Stimulated activated CD8-positive, alpha-beta memory T cell treated with anti-CD3 and anti-CD28 coated beads, Interleukin-7, amount 100 ng/mL, for 4 hours (primary cell): ENCODE measurements at regions not wholly inside any gene's neighbourhood (a gene's known extent, or its start where the extent isn't known, plus 50 kb on each side); places are given as distances from the start of the nearest gene placed in this dataset.
"Not testable (repeated sequence)": the region's sequence is repeated elsewhere in the genome, so short reads cannot be mapped to it uniquely, and the experiment has no call there.

ENCODE experiments used
- DNase-seq, 2 donors: peaks; one replicate each; pipeline ENCODE4 v3.0.0-alpha.2; 2020; ENCODE audit warnings: low read depth in 2 of 2

- DNase-seq: not testable (repeated sequence)
These were observed 111.2 kb upstream of the DEFB108B start for GRCh38 chr11:71721840-71722239.

GRCh38 chr11:71723991-71724390, 109.0 kb upstream of the DEFB108B start:
- DNase-seq: not testable (repeated sequence)

- not testable (repeated sequence) for DNase-seq
These were observed 102.3 kb upstream of the DEFB108B start for GRCh38 chr11:71730748-71731147.

GRCh38 chr11:71734368-71734767, 98.6 kb upstream of the DEFB108B start:
- not testable (repeated sequence) for DNase-seq

- not testable (repeated sequence) for DNase-seq
These were observed 94.7 kb upstream of the DEFB108B start for GRCh38 chr11:71738317-71738716.

GRCh38 chr11:71743385-71743784, 89.6 kb upstream of the DEFB108B start:
- DNase-seq: not testable (repeated sequence)

GRCh38 chr11:71745656-71746055, 87.3 kb upstream of the DEFB108B start:
- DNase-seq: not testable (repeated sequence)

GRCh38 chr11:71746263-71746662, 86.7 kb upstream of the DEFB108B start:
- not testable (repeated sequence) for DNase-seq

- not testable (repeated sequence) for DNase-seq
These were observed 83.9 kb upstream of the DEFB108B start for GRCh38 chr11:71748965-71749620.

- not testable (repeated sequence) for DNase-seq
These were observed 82.1 kb upstream of the DEFB108B start for GRCh38 chr11:71750908-71751307.

- DNase-seq: not testable (repeated sequence)
These were observed 68.1 kb upstream of the DEFB108B start for GRCh38 chr11:71764695-71765491.

- not testable (repeated sequence) for DNase-seq
These were observed 66.0 kb upstream of the DEFB108B start for GRCh38 chr11:71767016-71767415.

GRCh38 chr11:71772193-71772592, 60.8 kb upstream of the DEFB108B start:
- not testable (repeated sequence) for DNase-seq

GRCh38 chr11:71774603-71775222, 58.3 kb upstream of the DEFB108B start:
- DNase-seq: no peak

- DNase-seq: not testable (repeated sequence)
These were observed 52.9 kb upstream of the DEFB108B start for GRCh38 chr11:71780116-71780515.

GRCh38 chr11:71780771-71781170, 52.2 kb upstream of the DEFB108B start:
- DNase-seq: not testable (repeated sequence)

- DNase-seq: not testable (repeated sequence)
These were observed 51.5 kb upstream of the DEFB108B start for GRCh38 chr11:71781491-71781890.

GRCh38 chr11:71782229-71782861, 50.7 kb upstream of the DEFB108B start:
- not testable (repeated sequence) for DNase-seq

- not testable (repeated sequence) for DNase-seq
These were observed 49.8 kb upstream of the DEFB108B start for GRCh38 chr11:71783191-71783590.
